ENCODE measurements at regions not wholly inside any gene's neighbourhood (a gene's known extent, or its start where the extent isn't known, plus 50 kb on each side); places are given as distances from the start of the nearest gene placed in this dataset.

DNA sequence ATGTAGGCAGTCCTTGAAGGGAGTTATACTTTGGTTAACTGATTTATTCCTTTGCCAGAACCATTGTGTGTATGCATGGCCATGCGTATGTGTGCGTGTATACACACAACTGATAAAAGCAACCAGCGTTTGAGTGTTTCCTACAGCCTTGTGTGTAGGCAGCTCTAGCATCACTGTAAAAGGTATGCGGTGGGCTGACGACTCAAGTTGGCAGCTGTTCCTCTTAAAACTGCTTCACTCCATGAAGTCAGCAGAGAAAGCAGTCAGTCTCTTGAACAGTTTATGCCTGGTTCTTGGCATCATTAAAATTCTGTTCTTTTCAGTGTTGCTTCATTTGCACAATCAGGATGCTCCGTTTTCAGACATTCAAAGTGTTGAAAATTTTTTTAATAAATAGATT lies 103.5 kb upstream of the FRMPD4 start:
- ChIA-PET POLR2A (no interaction called here), CTCF (no interaction called here)

DNA sequence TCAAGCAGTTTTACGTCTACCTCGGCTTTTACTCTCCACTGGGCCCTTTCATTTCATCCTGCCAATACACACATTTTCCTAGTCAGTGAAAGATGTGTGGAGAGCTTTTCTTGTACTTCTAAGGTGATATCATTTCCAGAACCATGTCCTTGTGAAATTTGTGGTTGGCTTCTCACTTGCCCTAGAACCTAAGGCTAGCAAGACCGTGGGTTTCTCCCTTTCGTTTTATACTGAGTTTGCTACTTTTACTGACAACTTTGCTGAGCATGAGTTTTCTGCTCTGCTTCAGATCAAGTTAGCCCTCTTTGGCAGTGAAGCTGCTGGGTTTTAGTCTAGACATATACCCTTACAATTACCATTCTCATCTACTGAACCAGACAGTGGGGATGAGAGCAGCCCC lies 95.7 kb upstream of the FRMPD4 start:
- no peak overlapping the region for H3K4me3 ChIP-seq (ENCODE audit: low read depth, low read length)
- ChIA-PET POLR2A (no interaction called here), CTCF (interaction anchor here (1.2 to 1.4 kb wide), 2 partner anchors 12 to 256 kb away, joined by 3 read pairs; no protein-coding TSS in a partner anchor)
- TF ChIP-seq, protein P1, sequence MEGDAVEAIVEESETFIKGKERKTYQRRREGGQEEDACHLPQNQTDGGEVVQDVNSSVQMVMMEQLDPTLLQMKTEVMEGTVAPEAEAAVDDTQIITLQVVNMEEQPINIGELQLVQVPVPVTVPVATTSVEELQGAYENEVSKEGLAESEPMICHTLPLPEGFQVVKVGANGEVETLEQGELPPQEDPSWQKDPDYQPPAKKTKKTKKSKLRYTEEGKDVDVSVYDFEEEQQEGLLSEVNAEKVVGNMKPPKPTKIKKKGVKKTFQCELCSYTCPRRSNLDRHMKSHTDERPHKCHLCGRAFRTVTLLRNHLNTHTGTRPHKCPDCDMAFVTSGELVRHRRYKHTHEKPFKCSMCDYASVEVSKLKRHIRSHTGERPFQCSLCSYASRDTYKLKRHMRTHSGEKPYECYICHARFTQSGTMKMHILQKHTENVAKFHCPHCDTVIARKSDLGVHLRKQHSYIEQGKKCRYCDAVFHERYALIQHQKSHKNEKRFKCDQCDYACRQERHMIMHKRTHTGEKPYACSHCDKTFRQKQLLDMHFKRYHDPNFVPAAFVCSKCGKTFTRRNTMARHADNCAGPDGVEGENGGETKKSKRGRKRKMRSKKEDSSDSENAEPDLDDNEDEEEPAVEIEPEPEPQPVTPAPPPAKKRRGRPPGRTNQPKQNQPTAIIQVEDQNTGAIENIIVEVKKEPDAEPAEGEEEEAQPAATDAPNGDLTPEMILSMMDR (IDR thresholded peaks at IDR 0.05; ENCODE audit: insufficient read depth, low read length, missing control alignments): no peak
- DNase-seq (ENCODE audit: low read depth, low spot score): no peak

More for the DNA sequence above, 103.5 kb upstream of the FRMPD4 start:
- TF ChIP-seq, protein P1 (IDR thresholded peaks at IDR 0.05; ENCODE audit: insufficient read depth, low read length, missing control alignments): no peak
- no peak for DNase-seq (ENCODE audit: low read depth, low spot score)
- no peak overlapping the region for H3K4me3 ChIP-seq (ENCODE audit: low read depth, low read length)

DNA sequence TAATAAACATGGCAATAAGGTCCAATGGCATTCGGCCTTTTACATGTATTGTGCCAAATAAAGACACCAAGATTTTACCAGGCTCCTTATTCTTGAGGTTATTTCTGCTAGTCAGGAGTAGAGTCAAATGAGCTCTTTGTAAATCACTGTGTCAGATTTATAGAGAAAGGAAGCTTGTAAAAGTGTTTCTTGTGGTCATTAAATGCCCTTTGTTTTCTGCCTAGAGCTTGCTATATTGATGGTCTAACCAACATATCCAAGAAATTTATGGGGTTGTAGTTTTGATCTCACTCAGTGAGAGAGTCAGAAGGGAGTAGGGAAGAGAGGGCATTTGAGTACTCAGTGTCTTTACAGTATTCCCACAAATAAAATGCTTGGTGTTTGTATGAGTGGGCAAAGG lies 86.2 kb upstream of the FRMPD4 start:
- POLR2A ChIA-PET: no interaction called here
- no peak overlapping the region for H3K4me3 ChIP-seq (ENCODE audit: low read depth, low read length)
- CTCF ChIA-PET: no interaction called here
- no peak for DNase-seq (ENCODE audit: low read depth, low spot score)
- TF ChIP-seq, protein P1 (IDR thresholded peaks at IDR 0.05; ENCODE audit: insufficient read depth, low read length, missing control alignments): no peak

DNA sequence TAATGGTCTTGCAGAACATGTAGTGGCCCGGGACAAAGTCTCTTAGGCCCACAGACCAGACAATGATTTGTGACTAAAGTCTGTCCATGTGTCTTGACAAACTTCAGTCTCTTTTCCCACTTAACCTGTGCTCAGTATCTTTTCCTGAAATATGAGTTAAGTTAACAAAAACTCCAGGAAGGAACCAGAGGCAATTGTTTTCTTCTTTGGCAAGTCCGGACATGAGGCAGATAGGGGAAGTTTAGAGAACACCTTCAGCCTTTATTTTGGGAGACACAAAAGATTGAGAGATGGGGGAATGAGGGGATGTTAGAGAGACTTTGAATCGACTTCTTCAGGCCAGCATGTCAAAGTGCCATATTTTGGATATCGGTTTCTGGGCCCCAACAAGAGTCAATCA lies 80.2 kb upstream of the FRMPD4 start:
- DNase-seq (ENCODE audit: low read depth, low spot score): no peak
- CTCF ChIA-PET: no interaction called here
- TF ChIP-seq, protein P1 (IDR thresholded peaks at IDR 0.05; ENCODE audit: insufficient read depth, low read length, missing control alignments): no peak
- POLR2A ChIA-PET: no interaction called here
- no peak overlapping the region for H3K4me3 ChIP-seq (ENCODE audit: low read depth, low read length)

DNA sequence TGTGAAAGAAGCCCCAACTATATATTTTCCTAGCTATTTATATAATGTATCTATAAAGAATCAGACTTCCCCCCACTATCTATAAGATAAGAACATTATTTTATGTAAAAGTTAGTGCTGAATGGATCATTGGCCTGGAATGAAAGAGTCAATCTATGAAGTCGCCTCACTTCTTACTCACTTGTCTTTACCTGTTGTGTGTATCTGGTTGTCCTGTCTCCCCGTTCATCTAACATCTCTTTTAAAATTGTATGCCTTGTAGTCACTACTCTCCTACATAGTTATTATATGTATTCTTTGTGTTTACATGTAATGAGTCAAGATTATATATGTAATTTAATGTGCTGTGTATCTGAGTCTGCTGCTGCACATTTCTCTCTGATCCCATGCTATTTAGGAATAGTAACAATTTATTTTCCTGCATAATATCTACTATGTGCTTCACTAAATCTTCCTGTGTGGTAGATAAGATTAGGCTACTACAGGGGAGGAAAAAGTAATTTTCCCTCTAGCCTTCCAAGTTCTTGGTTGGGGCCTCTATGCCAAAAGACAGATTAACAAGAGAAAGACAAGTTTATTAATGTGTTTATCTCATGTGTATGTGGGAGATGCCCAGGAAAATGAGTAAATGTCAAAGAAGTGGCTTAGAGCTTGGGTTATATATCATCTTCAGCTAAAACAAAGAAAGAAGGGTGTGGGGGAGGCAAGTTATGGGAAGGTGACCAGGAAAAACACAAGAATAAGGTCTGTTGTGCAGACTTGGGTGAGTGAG lies 77.6 kb upstream of the FRMPD4 start:
- ChIA-PET POLR2A (no interaction called here), CTCF (no interaction called here)
- no peak for DNase-seq (ENCODE audit: low read depth, low spot score)
- no peak overlapping the region for H3K4me3 ChIP-seq (ENCODE audit: low read depth, low read length)
- TF ChIP-seq, protein P1 (IDR thresholded peaks at IDR 0.05; ENCODE audit: insufficient read depth, low read length, missing control alignments): no peak

DNA sequence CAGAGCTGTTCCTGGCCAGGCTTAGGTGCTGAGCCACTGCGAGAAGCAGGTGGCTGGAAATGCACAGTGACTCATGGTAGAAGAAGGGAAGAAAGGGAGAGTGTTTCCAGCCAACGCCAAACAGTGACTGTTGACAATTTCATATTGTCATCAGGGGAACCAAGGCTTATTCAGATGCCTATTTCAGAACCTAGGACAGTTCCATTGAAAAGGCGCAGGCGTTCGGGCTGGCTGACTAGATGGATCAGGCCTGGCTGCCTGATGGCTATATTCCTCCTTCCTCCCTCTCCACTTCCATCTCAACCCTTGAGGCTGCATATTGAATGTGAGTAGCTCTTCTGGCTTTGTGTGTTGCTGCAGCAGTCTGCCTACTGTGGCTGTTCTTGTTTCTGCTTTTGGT lies 73.0 kb upstream of the FRMPD4 start:
- TF ChIP-seq, protein P1 (IDR thresholded peaks at IDR 0.05; ENCODE audit: insufficient read depth, low read length, missing control alignments): no peak
- ChIA-PET CTCF (no interaction called here), POLR2A (no interaction called here)
- no peak overlapping the region for H3K4me3 ChIP-seq (ENCODE audit: low read depth, low read length)
- no peak for DNase-seq (ENCODE audit: low read depth, low spot score)

All from AG04449 (cell line).